ENCODE measurements at regions not wholly inside any gene's neighbourhood (a gene's known extent, or its start where the extent isn't known, plus 50 kb on each side); places are given as distances from the start of the nearest gene placed in this dataset.

- TF ChIP-seq RXRA (IDR thresholded peaks at IDR 0.05) (no peak), CTCF (IDR thresholded peaks at IDR 0.05; ENCODE audit: low read depth, low read length, missing input control) (no peak), YY1 (IDR thresholded peaks at IDR 0.05) (no peak), GABPA (IDR thresholded peaks at IDR 0.05 in 1 of 2, conservative IDR thresholded peaks at IDR 0.05 in 1 of 2) (no peak), REST (IDR thresholded peaks at IDR 0.05) (no peak), TAF1 (conservative IDR thresholded peaks at IDR 0.05) (no peak), SP1 (IDR thresholded peaks at IDR 0.05) (no peak), FOXA1 (IDR thresholded peaks at IDR 0.05) (no peak)
- TF ChIP-seq, protein P1, sequence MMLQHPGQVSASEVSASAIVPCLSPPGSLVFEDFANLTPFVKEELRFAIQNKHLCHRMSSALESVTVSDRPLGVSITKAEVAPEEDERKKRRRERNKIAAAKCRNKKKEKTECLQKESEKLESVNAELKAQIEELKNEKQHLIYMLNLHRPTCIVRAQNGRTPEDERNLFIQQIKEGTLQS (IDR thresholded peaks at IDR 0.05) = no peak
- TF ChIP-seq, protein P2, sequence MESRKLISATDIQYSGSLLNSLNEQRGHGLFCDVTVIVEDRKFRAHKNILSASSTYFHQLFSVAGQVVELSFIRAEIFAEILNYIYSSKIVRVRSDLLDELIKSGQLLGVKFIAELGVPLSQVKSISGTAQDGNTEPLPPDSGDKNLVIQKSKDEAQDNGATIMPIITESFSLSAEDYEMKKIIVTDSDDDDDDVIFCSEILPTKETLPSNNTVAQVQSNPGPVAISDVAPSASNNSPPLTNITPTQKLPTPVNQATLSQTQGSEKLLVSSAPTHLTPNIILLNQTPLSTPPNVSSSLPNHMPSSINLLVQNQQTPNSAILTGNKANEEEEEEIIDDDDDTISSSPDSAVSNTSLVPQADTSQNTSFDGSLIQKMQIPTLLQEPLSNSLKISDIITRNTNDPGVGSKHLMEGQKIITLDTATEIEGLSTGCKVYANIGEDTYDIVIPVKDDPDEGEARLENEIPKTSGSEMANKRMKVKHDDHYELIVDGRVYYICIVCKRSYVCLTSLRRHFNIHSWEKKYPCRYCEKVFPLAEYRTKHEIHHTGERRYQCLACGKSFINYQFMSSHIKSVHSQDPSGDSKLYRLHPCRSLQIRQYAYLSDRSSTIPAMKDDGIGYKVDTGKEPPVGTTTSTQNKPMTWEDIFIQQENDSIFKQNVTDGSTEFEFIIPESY (IDR thresholded peaks at IDR 0.05) = no peak
- TF ChIP-seq, protein P3, sequence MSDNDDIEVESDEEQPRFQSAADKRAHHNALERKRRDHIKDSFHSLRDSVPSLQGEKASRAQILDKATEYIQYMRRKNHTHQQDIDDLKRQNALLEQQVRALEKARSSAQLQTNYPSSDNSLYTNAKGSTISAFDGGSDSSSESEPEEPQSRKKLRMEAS (IDR thresholded peaks at IDR 0.05) = no peak
- Histone ChIP-seq H3K9ac (ENCODE audit: low read depth in 1 of 2, low read length in 2 of 2) (no peak overlapping the region), H3K27me3 (ENCODE audit: control insufficient read depth in 4 of 4, insufficient read depth in 4 of 4, low read length in 3 of 4) (no peaks in the 10 kb centered on the region), H3K27ac (ENCODE audit: low read depth in 1 of 2, low read length in 2 of 2) (no peak overlapping the region), H3K36me3 (ENCODE audit: control insufficient read depth in 4 of 4, insufficient read depth in 3 of 4, low read depth in 1 of 4, low read length in 3 of 4) (no peaks in the 10 kb centered on the region), H3K9me3 (ENCODE audit: control insufficient read depth in 4 of 4, low read length in 3 of 4) (no peaks in the 10 kb centered on the region), H3K4me3 (ENCODE audit: low read depth in 1 of 3, low read length in 3 of 3) (no peak overlapping the region), H3K4me1 (ENCODE audit: control insufficient read depth in 4 of 4, insufficient read depth in 4 of 4, low read length in 3 of 4) (no peaks in the 10 kb centered on the region)
- no peak for DNase-seq (ENCODE audit: low spot score)
- WGBS = 60% methylated on average over 2 of the region's 2 CpGs
Measured at GRCh38 chr6:90681863-90682262, 95.0 kb upstream of the MAP3K7 start.

- Histone ChIP-seq H3K4me1 (ENCODE audit: control insufficient read depth in 4 of 4, insufficient read depth in 4 of 4, low read length in 3 of 4) (no peaks in the 10 kb centered on the region), H3K27me3 (ENCODE audit: control insufficient read depth in 4 of 4, insufficient read depth in 4 of 4, low read length in 3 of 4) (peaks cover 0 to 2% (median 0%) of the 10 kb centered on the region in 4 donors), H3K4me3 (ENCODE audit: low read depth in 1 of 3, low read length in 3 of 3) (no peak overlapping the region), H3K27ac (ENCODE audit: low read depth in 1 of 2, low read length in 2 of 2) (no peak overlapping the region), H3K36me3 (ENCODE audit: control insufficient read depth in 4 of 4, insufficient read depth in 3 of 4, low read depth in 1 of 4, low read length in 3 of 4) (no peaks in the 10 kb centered on the region), H3K9ac (ENCODE audit: low read depth in 1 of 2, low read length in 2 of 2) (no peak overlapping the region), H3K9me3 (ENCODE audit: control insufficient read depth in 4 of 4, low read length in 3 of 4) (no peaks in the 10 kb centered on the region)
- 37% methylated on average over 10 of the region's 10 CpGs for WGBS
- DNase-seq (ENCODE audit: low spot score) = no peak
- TF ChIP-seq SP1 (IDR thresholded peaks at IDR 0.05) (no peak), RXRA (IDR thresholded peaks at IDR 0.05) (no peak), GABPA (IDR thresholded peaks at IDR 0.05 in 1 of 2, conservative IDR thresholded peaks at IDR 0.05 in 1 of 2) (no peak), TAF1 (conservative IDR thresholded peaks at IDR 0.05) (no peak), REST (IDR thresholded peaks at IDR 0.05) (no peak), CTCF (IDR thresholded peaks at IDR 0.05; ENCODE audit: low read depth, low read length, missing input control) (no peak), RAD21 (IDR thresholded peaks at IDR 0.05) (no peak)
- TF ChIP-seq, protein P3 (IDR thresholded peaks at IDR 0.05) = no peak
- TF ChIP-seq, protein P1 (IDR thresholded peaks at IDR 0.05) = no peak
Measured at GRCh38 chr6:90678049-90678779, 91.3 kb upstream of the MAP3K7 start.

All from liver (tissue), 8 donors.